ENCODE measurements at regions not wholly inside any gene's neighbourhood (a gene's known extent, or its start where the extent isn't known, plus 50 kb on each side); places are given as distances from the start of the nearest gene placed in this dataset.

DNA sequence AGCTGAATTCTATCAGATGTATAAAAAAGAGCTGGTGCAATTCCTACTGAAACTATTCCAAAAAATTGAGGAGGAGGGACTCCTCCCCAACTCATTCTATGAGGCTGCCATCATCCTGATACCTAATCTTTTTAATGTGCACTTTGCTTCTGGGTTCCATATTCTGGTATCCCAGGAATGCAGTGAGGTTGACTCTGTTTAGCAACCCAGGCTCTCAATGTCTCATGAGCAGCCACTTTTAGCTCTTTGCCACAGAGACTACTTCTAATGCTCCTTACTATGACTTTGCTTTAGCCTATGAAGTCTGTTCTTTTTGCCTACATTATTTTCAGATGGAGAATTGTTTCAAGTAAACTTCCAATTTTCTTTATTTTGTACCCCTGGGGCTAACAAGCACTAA is 185.5 kb upstream of the NRSN1 start:
- DNase-seq (ENCODE audit: extremely low spot score, unreplicated experiment), result no peak
- H3K4me3 Mint-ChIP-seq, result no peak overlapping the region
- TF ChIP-seq, protein P1, sequence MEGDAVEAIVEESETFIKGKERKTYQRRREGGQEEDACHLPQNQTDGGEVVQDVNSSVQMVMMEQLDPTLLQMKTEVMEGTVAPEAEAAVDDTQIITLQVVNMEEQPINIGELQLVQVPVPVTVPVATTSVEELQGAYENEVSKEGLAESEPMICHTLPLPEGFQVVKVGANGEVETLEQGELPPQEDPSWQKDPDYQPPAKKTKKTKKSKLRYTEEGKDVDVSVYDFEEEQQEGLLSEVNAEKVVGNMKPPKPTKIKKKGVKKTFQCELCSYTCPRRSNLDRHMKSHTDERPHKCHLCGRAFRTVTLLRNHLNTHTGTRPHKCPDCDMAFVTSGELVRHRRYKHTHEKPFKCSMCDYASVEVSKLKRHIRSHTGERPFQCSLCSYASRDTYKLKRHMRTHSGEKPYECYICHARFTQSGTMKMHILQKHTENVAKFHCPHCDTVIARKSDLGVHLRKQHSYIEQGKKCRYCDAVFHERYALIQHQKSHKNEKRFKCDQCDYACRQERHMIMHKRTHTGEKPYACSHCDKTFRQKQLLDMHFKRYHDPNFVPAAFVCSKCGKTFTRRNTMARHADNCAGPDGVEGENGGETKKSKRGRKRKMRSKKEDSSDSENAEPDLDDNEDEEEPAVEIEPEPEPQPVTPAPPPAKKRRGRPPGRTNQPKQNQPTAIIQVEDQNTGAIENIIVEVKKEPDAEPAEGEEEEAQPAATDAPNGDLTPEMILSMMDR (conservative IDR thresholded peaks at IDR 0.05), result no peak
- no peak overlapping the region for H3K27ac Mint-ChIP-seq
- peaks cover 3% of the 10 kb centered on the region for H3K4me1 Mint-ChIP-seq (ENCODE audit: unreplicated experiment)
- no peaks in the 10 kb centered on the region for H3K36me3 Mint-ChIP-seq
- no peaks in the 10 kb centered on the region for H3K9me3 Mint-ChIP-seq
- H3K27me3 Mint-ChIP-seq, result no peaks in the 10 kb centered on the region

DNA sequence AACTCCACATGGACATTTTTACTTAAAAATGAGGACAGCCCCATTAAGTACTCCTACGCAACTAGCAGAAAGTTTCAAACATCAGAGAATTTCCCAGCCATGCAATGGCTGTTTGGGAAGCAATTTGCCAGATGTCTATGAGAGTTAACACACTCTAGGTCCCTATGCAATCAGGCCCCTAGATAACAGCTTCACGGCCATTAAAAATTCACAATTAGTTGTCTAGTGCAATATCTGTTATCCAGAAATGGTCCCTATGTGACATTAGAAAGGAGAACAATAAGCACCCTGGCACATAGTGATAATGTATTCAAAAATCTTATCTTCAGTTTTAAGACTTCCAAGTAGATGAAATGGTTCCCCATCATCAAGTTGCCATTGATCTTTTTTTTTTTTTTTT is 174.3 kb upstream of the NRSN1 start:
- H3K9me3 Mint-ChIP-seq, result no peaks in the 10 kb centered on the region
- H3K4me3 Mint-ChIP-seq, result no peak overlapping the region
- H3K27ac Mint-ChIP-seq, result no peak overlapping the region
- no peak for DNase-seq (ENCODE audit: extremely low spot score, unreplicated experiment)
- TF ChIP-seq, protein P1 (conservative IDR thresholded peaks at IDR 0.05), result no peak
- no peaks in the 10 kb centered on the region for H3K36me3 Mint-ChIP-seq
- H3K27me3 Mint-ChIP-seq, result no peaks in the 10 kb centered on the region
- peaks cover 5% of the 10 kb centered on the region for H3K4me1 Mint-ChIP-seq (ENCODE audit: unreplicated experiment)

DNA sequence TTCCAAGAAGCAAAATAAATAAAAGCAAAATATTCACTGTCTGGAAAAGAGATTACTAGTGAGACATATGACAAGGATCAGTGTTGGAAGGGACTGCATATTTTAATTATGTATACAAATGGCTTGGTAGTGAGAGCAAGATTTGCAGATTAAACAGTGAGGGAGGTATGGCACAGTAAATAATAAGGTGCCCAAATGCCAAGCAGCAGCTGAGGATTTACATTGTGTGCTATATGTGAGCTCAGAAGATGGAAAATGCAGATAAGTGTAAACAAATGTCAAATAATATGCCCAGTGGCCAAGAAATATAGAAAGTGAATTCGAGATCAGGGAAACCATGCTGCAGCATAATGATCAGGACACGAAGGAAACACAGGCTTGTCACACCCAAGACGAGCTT is 173.8 kb upstream of the NRSN1 start:
- H3K27me3 Mint-ChIP-seq, result no peaks in the 10 kb centered on the region
- H3K27ac Mint-ChIP-seq, result no peak overlapping the region
- TF ChIP-seq, protein P1 (conservative IDR thresholded peaks at IDR 0.05), result no peak
- no peaks in the 10 kb centered on the region for H3K9me3 Mint-ChIP-seq
- H3K4me1 Mint-ChIP-seq (ENCODE audit: unreplicated experiment), result peaks cover 5% of the 10 kb centered on the region
- H3K36me3 Mint-ChIP-seq, result no peaks in the 10 kb centered on the region
- DNase-seq (ENCODE audit: extremely low spot score, unreplicated experiment), result no peak
- no peak overlapping the region for H3K4me3 Mint-ChIP-seq

DNA sequence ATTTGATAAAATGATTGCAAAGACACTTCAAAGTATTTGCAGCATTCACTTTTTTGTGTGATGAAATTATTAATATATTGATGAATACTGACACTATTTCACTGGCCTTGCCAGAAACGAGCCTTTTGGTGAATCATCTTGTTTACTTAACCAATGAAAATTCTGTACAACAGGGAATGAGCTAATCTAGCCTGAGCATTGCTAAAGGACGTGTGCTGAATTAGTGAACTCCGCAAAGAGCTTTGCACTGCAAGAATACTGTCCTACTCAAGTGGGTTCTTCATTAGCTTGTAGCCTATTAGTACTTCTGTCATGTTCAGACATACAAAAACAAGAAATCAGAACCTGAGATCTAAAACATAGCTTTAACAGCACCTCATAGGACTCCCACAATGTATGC is 172.0 kb upstream of the NRSN1 start:
- no peaks in the 10 kb centered on the region for H3K27me3 Mint-ChIP-seq
- no peaks in the 10 kb centered on the region for H3K9me3 Mint-ChIP-seq
- H3K27ac Mint-ChIP-seq, result no peak overlapping the region
- no peaks in the 10 kb centered on the region for H3K36me3 Mint-ChIP-seq
- H3K4me3 Mint-ChIP-seq, result no peak overlapping the region
- H3K4me1 Mint-ChIP-seq (ENCODE audit: unreplicated experiment), result peaks cover 5% of the 10 kb centered on the region
- TF ChIP-seq, protein P1 (conservative IDR thresholded peaks at IDR 0.05), result no peak
- no peak for DNase-seq (ENCODE audit: extremely low spot score, unreplicated experiment)

DNA sequence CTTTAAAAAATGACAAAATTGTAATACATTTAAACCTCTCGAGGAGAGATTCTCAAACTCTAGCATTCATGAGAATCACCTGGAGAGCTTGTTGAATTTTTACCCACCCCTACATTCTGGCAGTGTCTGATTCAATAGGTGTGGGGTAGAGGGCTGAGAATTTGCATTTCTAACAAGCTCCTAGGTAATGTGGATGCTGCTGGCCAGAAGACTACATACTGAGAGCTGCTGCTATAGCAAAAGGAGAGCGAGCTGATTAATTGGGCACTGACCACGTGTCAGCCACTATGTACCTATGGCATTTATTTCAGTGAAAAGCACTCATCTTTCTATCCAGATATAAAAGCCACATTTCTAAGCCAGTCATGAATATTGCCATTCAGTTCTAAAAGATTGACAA is 169.0 kb upstream of the NRSN1 start:
- TF ChIP-seq, protein P1 (conservative IDR thresholded peaks at IDR 0.05), result no peak
- H3K4me3 Mint-ChIP-seq, result no peak overlapping the region
- H3K9me3 Mint-ChIP-seq, result no peaks in the 10 kb centered on the region
- no peak for DNase-seq (ENCODE audit: extremely low spot score, unreplicated experiment)
- H3K27me3 Mint-ChIP-seq, result no peaks in the 10 kb centered on the region
- H3K36me3 Mint-ChIP-seq, result no peaks in the 10 kb centered on the region
- H3K27ac Mint-ChIP-seq, result no peak overlapping the region
- no peaks in the 10 kb centered on the region for H3K4me1 Mint-ChIP-seq (ENCODE audit: unreplicated experiment)

DNA sequence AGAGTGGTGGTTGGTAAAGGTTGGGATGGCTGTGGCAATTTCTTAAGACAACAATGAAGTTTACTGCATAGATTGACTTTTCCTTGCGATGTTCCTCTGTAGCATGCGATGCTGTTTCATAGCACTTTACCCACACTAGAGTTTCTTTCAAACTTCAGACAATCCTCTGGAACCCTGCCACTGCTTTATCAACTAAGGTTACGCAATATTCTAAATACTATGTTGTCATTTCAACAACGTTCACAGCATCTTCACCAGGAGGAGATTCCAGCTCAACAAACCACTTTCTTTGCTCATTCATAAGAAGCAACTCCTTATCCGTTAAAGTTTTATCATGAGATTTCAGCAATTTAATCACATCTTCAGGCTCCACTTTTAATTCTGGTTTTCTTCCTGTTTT is 161.2 kb upstream of the NRSN1 start:
- H3K27ac Mint-ChIP-seq, result no peak overlapping the region
- H3K4me3 Mint-ChIP-seq, result no peak overlapping the region
- TF ChIP-seq, protein P1 (conservative IDR thresholded peaks at IDR 0.05), result no peak
- no peaks in the 10 kb centered on the region for H3K27me3 Mint-ChIP-seq
- DNase-seq (ENCODE audit: extremely low spot score, unreplicated experiment), result no peak
- no peaks in the 10 kb centered on the region for H3K4me1 Mint-ChIP-seq (ENCODE audit: unreplicated experiment)
- H3K36me3 Mint-ChIP-seq, result no peaks in the 10 kb centered on the region
- no peaks in the 10 kb centered on the region for H3K9me3 Mint-ChIP-seq

All from type B pancreatic cell (in vitro differentiated cells).